ENCODE measurements at regions not wholly inside any gene's neighbourhood (a gene's known extent, or its start where the extent isn't known, plus 50 kb on each side); places are given as distances from the start of the nearest gene placed in this dataset.

DNA sequence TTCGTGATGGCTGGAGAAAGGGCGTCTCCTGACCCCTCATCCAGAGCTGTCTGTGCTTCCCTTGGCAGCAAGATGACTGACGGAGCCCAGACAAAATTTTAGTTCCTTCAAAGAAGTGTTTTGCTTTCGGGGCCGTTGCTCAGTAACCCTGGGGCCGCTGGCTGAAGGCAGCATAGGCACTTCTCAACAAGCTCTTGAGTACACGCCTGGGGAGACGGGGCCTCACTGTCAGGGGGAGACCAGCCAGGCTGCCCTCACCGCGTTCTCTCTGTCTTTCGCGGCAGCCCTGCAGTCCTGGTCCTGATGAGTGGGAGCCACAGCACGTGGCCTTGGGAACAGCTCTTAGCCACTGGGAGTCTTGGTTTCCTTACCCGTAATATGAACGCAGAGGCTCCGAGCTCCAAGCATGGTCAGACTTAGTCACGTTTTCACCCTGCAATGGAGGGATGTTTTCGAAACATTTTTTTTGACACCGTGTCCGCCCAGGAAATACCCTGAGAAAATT, 86.0 kb downstream of the IRF8 start:
- TF ChIP-seq, protein P1, sequence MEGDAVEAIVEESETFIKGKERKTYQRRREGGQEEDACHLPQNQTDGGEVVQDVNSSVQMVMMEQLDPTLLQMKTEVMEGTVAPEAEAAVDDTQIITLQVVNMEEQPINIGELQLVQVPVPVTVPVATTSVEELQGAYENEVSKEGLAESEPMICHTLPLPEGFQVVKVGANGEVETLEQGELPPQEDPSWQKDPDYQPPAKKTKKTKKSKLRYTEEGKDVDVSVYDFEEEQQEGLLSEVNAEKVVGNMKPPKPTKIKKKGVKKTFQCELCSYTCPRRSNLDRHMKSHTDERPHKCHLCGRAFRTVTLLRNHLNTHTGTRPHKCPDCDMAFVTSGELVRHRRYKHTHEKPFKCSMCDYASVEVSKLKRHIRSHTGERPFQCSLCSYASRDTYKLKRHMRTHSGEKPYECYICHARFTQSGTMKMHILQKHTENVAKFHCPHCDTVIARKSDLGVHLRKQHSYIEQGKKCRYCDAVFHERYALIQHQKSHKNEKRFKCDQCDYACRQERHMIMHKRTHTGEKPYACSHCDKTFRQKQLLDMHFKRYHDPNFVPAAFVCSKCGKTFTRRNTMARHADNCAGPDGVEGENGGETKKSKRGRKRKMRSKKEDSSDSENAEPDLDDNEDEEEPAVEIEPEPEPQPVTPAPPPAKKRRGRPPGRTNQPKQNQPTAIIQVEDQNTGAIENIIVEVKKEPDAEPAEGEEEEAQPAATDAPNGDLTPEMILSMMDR (IDR thresholded peaks at IDR 0.05 in 2 of 3, conservative IDR thresholded peaks at IDR 0.05 in 1 of 3; ENCODE audit: borderline replicate concordance in 1 of 3, insufficient read depth in 1 of 3, low read depth in 2 of 3, low read length in 2 of 3) = no peak
- TF ChIP-seq POLR2A (IDR thresholded peaks at IDR 0.05; ENCODE audit: borderline replicate concordance, extremely low read depth, insufficient read depth, insufficient read length) (no peak), POLR2AphosphoS5 (IDR thresholded peaks at IDR 0.05; ENCODE audit: low read depth, low read length) (no peak), EZH2phosphoT487 (IDR thresholded peaks at IDR 0.05; ENCODE audit: borderline replicate concordance) (no peak)
